BLaER1 treated with 17β-estradiol and CSF1 and Interleukin-3, amounts not matched to agents 10 nM and 100 nM (cell line): ENCODE measurements at regions not wholly inside any gene's neighbourhood (a gene's known extent, or its start where the extent isn't known, plus 50 kb on each side); places are given as distances from the start of the nearest gene placed in this dataset.
A peak's percentile ranks its signal among the peaks of the same experiment; 100 is the strongest.

ENCODE experiments used
- H3K27ac ChIP-seq, 11 experiments: shearing (Covaris generic); formaldehyde crosslinking; 2 replicates each; pipeline ENCODE4 v1.8.1; 2022
- H3K27me3 ChIP-seq, 11 experiments: shearing (Covaris generic); formaldehyde crosslinking; 2 replicates each; pipeline ENCODE4 v1.8.1; 2022
- H3K36me3 ChIP-seq, 11 experiments: shearing (Covaris generic); formaldehyde crosslinking; 2 replicates each; pipeline ENCODE4 v1.8.1; 2022
- H3K4me1 ChIP-seq, 10 experiments: shearing (Covaris generic); formaldehyde crosslinking; 2 replicates each; pipeline ENCODE4 v1.8.1; 2022
- H3K4me2 ChIP-seq, 11 experiments: shearing (Covaris generic); formaldehyde crosslinking; 2 replicates each; pipeline ENCODE4 v1.8.1; 2022
- H3K4me3 ChIP-seq, 10 experiments: shearing (Covaris generic); formaldehyde crosslinking; 2 replicates each; pipeline ENCODE4 v1.8.1; 2022
- H3K9ac ChIP-seq, 11 experiments: shearing (Covaris generic); formaldehyde crosslinking; 2 replicates each; pipeline ENCODE4 v1.8.1; 2022
- H3K9me3 ChIP-seq, 11 experiments: shearing (Covaris generic); formaldehyde crosslinking; replicated peaks in 1 of 11; 2 replicates each; pipeline ENCODE4 v1.8.1; 2022
- H4K20me1 ChIP-seq, 11 experiments: shearing (Covaris generic); formaldehyde crosslinking; 2 replicates each; pipeline ENCODE4 v1.8.1; 2022
- Cebpa-rat ChIP-seq, 11 experiments: shearing (Covaris generic); IDR thresholded peaks; 2 replicates each; pipeline ENCODE4 v1.8.1; 2022

- Histone ChIP-seq H3K9me3 (peaks cover 0 to 6% (median 0%) of the 10 kb centered on the region in 11 experiments; a peak in 3 of 22 replicates), H3K9ac (no peak overlapping the region), H3K27ac (no peak overlapping the region), H4K20me1 (no peaks in the 10 kb centered on the region), H3K4me3 (no peak overlapping the region), H3K4me2 (no peak overlapping the region), H3K4me1 (peaks cover 0 to 3% (median 0%) of the 10 kb centered on the region in 10 experiments; a peak in 1 of 20 replicates), H3K27me3 (no peaks in the 10 kb centered on the region), H3K36me3 (no peaks in the 10 kb centered on the region)
- TF ChIP-seq Cebpa-rat (IDR thresholded peaks at IDR 0.05), result no peak
Measured at GRCh38 chr2:126510356-126510755, 145.6 kb upstream of the GYPC start.

GRCh38 chr2:126510960-126511359 lies 145.0 kb upstream of the GYPC start:
- H3K4me3 ChIP-seq, result no peak overlapping the region
- H3K9me3 ChIP-seq, result peaks cover 0 to 8% (median 0%) of the 10 kb centered on the region in 11 experiments; a peak in 3 of 22 replicates
- peaks cover 0 to 3% (median 0%) of the 10 kb centered on the region in 10 experiments; a peak in 1 of 20 replicates for H3K4me1 ChIP-seq
- no peaks in the 10 kb centered on the region for H3K27me3 ChIP-seq
- H3K4me2 ChIP-seq, result no peak overlapping the region
- H3K9ac ChIP-seq, result no peak overlapping the region
- H4K20me1 ChIP-seq, result no peaks in the 10 kb centered on the region
- TF ChIP-seq Cebpa-rat (IDR thresholded peaks at IDR 0.05), result no peak
- H3K27ac ChIP-seq, result no peak overlapping the region
- H3K36me3 ChIP-seq, result no peaks in the 10 kb centered on the region

- no peak for TF ChIP-seq Cebpa-rat (IDR thresholded peaks at IDR 0.05)
- peaks cover 0 to 8% (median 0%) of the 10 kb centered on the region in 11 experiments; a peak in 3 of 22 replicates for H3K9me3 ChIP-seq
- no peaks in the 10 kb centered on the region for H4K20me1 ChIP-seq
- no peak overlapping the region for H3K9ac ChIP-seq
- no peak overlapping the region for H3K4me2 ChIP-seq
- peaks cover 0 to 3% (median 0%) of the 10 kb centered on the region in 10 experiments; a peak in 1 of 20 replicates for H3K4me1 ChIP-seq
- no peaks in the 10 kb centered on the region for H3K36me3 ChIP-seq
- H3K27ac ChIP-seq, result no peak overlapping the region
- no peak overlapping the region for H3K4me3 ChIP-seq
- no peaks in the 10 kb centered on the region for H3K27me3 ChIP-seq
Measured at GRCh38 chr2:126512026-126512425, 143.9 kb upstream of the GYPC start.

GRCh38 chr2:126513033-126513432 lies 142.9 kb upstream of the GYPC start:
- Histone ChIP-seq H3K27me3 (no peaks in the 10 kb centered on the region), H3K36me3 (no peaks in the 10 kb centered on the region), H3K9me3 (peaks cover 0 to 8% (median 0%) of the 10 kb centered on the region in 11 experiments; a peak in 3 of 22 replicates), H3K4me1 (peaks cover 0 to 3% (median 0%) of the 10 kb centered on the region in 10 experiments; a peak in 1 of 20 replicates), H3K27ac (no peak overlapping the region), H3K4me3 (no peak overlapping the region), H3K4me2 (no peak overlapping the region), H3K9ac (no peak overlapping the region), H4K20me1 (no peaks in the 10 kb centered on the region)
- TF ChIP-seq Cebpa-rat (IDR thresholded peaks at IDR 0.05), result no peak

- no peak overlapping the region for H3K4me2 ChIP-seq
- no peaks in the 10 kb centered on the region for H4K20me1 ChIP-seq
- no peak overlapping the region for H3K9ac ChIP-seq
- H3K36me3 ChIP-seq, result no peaks in the 10 kb centered on the region
- H3K27ac ChIP-seq, result no peak overlapping the region
- no peak for TF ChIP-seq Cebpa-rat (IDR thresholded peaks at IDR 0.05)
- H3K9me3 ChIP-seq, result peaks cover 0 to 8% (median 0%) of the 10 kb centered on the region in 11 experiments; a peak in 3 of 22 replicates
- H3K4me1 ChIP-seq, result peaks cover 0 to 3% (median 0%) of the 10 kb centered on the region in 10 experiments; a peak in 1 of 20 replicates
- H3K4me3 ChIP-seq, result no peak overlapping the region
- H3K27me3 ChIP-seq, result no peaks in the 10 kb centered on the region
Measured at GRCh38 chr2:126515471-126515870, 140.5 kb upstream of the GYPC start.

GRCh38 chr2:126518196-126518595 lies 137.8 kb upstream of the GYPC start:
- Histone ChIP-seq H3K4me1 (no peaks in the 10 kb centered on the region), H3K9ac (no peak overlapping the region), H3K27ac (no peak overlapping the region), H3K4me2 (no peak overlapping the region), H3K36me3 (no peaks in the 10 kb centered on the region), H3K4me3 (no peak overlapping the region), H3K9me3 (peaks cover 0 to 8% (median 0%) of the 10 kb centered on the region in 11 experiments; a peak in 3 of 22 replicates), H3K27me3 (no peaks in the 10 kb centered on the region), H4K20me1 (no peaks in the 10 kb centered on the region)
- no peak for TF ChIP-seq Cebpa-rat (IDR thresholded peaks at IDR 0.05)

- Histone ChIP-seq H3K4me2 (no peak overlapping the region), H3K36me3 (no peaks in the 10 kb centered on the region), H3K9ac (no peak overlapping the region), H3K27ac (no peak overlapping the region), H3K9me3 (no peaks in the 10 kb centered on the region), H3K4me1 (no peaks in the 10 kb centered on the region), H4K20me1 (no peaks in the 10 kb centered on the region), H3K27me3 (no peaks in the 10 kb centered on the region), H3K4me3 (no peak overlapping the region)
- TF ChIP-seq Cebpa-rat (IDR thresholded peaks at IDR 0.05), result no peak
Measured at GRCh38 chr2:126527836-126528490, 128.0 kb upstream of the GYPC start.

GRCh38 chr2:126531029-126531428 lies 124.9 kb upstream of the GYPC start:
- TF ChIP-seq Cebpa-rat (IDR thresholded peaks at IDR 0.05), result peak in 1 of 11 experiments; percentile 57; a peak in 1 of 22 replicates
- Histone ChIP-seq H3K27me3 (no peaks in the 10 kb centered on the region), H3K4me2 (no peak overlapping the region), H3K36me3 (no peaks in the 10 kb centered on the region), H3K4me3 (no peak overlapping the region), H3K9ac (no peak overlapping the region), H3K9me3 (no peaks in the 10 kb centered on the region), H3K27ac (no peak overlapping the region), H4K20me1 (no peaks in the 10 kb centered on the region), H3K4me1 (peaks cover 0 to 19% (median 11%) of the 10 kb centered on the region in 10 experiments; a peak in 16 of 20 replicates)

- Histone ChIP-seq H3K27me3 (no peaks in the 10 kb centered on the region), H3K4me1 (peaks cover 0 to 19% (median 11%) of the 10 kb centered on the region in 10 experiments; a peak in 16 of 20 replicates), H3K4me2 (peak overlapping the region in 10 of 11 experiments; percentile 16 to 70 (median 50); a peak in 18 of 22 replicates), H3K9ac (no peak overlapping the region), H3K27ac (peak overlapping the region in 1 of 11 experiments; percentile 5; a peak in 1 of 22 replicates), H4K20me1 (no peaks in the 10 kb centered on the region), H3K9me3 (no peaks in the 10 kb centered on the region), H3K36me3 (no peaks in the 10 kb centered on the region), H3K4me3 (no peak overlapping the region)
- TF ChIP-seq Cebpa-rat (IDR thresholded peaks at IDR 0.05), result no peak
Measured at GRCh38 chr2:126534478-126534877, 121.5 kb upstream of the GYPC start.
